ENCODE measurements at regions not wholly inside any gene's neighbourhood (a gene's known extent, or its start where the extent isn't known, plus 50 kb on each side); places are given as distances from the start of the nearest gene placed in this dataset.

DNA sequence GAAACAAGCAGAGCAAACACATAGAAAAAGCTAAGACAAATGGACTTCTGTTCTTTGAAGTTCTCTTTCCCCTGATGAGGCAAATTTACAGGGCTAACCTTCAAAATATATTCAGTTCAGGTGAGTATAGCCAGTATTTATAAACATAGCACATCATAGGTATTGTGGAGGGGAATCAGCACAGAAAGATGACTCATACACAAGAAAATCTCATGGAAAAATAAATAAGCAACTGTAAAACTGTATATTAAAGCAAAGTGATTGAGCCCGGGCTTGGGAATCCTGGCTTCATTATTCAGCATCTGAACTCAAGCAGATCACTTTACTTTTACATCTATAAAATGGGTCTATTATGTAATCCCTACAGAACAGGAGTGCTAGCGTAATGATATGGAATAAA lies 173.5 kb upstream of the PAPPA start:
- H3K4me2 ChIP-seq (ENCODE audit: low read depth, low read length, poor library complexity, severe bottlenecking), result no peak overlapping the region
- no peaks in the 10 kb centered on the region for H4K20me1 ChIP-seq (ENCODE audit: low read depth, low read length)
- no peak overlapping the region for H3K27ac ChIP-seq (ENCODE audit: low read depth, low read length)
- no peaks in the 10 kb centered on the region for H3K9me2 ChIP-seq (replicated peaks; ENCODE audit: insufficient read depth, low read length)
- H3F3A ChIP-seq (ENCODE audit: insufficient read depth), result no peaks in the 10 kb centered on the region
- TF ChIP-seq, protein P1, sequence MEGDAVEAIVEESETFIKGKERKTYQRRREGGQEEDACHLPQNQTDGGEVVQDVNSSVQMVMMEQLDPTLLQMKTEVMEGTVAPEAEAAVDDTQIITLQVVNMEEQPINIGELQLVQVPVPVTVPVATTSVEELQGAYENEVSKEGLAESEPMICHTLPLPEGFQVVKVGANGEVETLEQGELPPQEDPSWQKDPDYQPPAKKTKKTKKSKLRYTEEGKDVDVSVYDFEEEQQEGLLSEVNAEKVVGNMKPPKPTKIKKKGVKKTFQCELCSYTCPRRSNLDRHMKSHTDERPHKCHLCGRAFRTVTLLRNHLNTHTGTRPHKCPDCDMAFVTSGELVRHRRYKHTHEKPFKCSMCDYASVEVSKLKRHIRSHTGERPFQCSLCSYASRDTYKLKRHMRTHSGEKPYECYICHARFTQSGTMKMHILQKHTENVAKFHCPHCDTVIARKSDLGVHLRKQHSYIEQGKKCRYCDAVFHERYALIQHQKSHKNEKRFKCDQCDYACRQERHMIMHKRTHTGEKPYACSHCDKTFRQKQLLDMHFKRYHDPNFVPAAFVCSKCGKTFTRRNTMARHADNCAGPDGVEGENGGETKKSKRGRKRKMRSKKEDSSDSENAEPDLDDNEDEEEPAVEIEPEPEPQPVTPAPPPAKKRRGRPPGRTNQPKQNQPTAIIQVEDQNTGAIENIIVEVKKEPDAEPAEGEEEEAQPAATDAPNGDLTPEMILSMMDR (IDR thresholded peaks at IDR 0.05; ENCODE audit: insufficient read depth, low read length, poor library complexity, severe bottlenecking), result no peak
- H3K79me2 ChIP-seq (ENCODE audit: insufficient read depth, low read length), result no peaks in the 10 kb centered on the region
- no peak overlapping the region for H3K4me3 ChIP-seq (ENCODE audit: insufficient read depth, low read length, poor library complexity, severe bottlenecking)
- no peak overlapping the region for H3K9ac ChIP-seq (ENCODE audit: low read length)
- H3K36me3 ChIP-seq (ENCODE audit: low read length), result no peaks in the 10 kb centered on the region
- H3K9me3 ChIP-seq (ENCODE audit: insufficient read depth, low read length), result no peaks in the 10 kb centered on the region
- H2AFZ ChIP-seq (ENCODE audit: low read depth, low read length, severe bottlenecking), result no peak overlapping the region
- no peaks in the 10 kb centered on the region for H3K27me3 ChIP-seq (ENCODE audit: low read length)

DNA sequence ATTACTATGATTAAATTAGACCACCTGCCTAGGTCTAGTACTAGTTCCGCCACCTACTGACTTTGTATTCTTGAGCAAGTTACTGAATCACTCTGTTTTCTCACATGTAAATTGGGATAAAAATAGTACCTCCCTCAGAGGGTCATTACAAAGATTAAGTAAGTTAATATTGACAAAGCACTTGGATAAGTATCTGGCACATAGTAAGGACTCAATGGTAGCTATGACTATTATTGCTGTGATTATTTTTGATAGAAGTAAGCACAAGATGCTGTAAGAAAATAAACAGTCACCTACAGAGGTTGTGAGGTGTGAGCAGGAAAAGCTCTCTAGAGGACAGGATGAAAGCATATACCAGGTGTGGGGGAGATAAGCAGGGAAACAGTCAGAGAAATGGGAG lies 173.1 kb upstream of the PAPPA start:
- no peak overlapping the region for H3K4me2 ChIP-seq (ENCODE audit: low read depth, low read length, poor library complexity, severe bottlenecking)
- no peaks in the 10 kb centered on the region for H3K9me3 ChIP-seq (ENCODE audit: insufficient read depth, low read length)
- no peaks in the 10 kb centered on the region for H4K20me1 ChIP-seq (ENCODE audit: low read depth, low read length)
- H3K27me3 ChIP-seq (ENCODE audit: low read length), result no peaks in the 10 kb centered on the region
- H3K36me3 ChIP-seq (ENCODE audit: low read length), result no peaks in the 10 kb centered on the region
- TF ChIP-seq EZH2phosphoT487 (conservative IDR thresholded peaks at IDR 0.05; ENCODE audit: low read length), result no peak
- TF ChIP-seq, protein P1 (IDR thresholded peaks at IDR 0.05; ENCODE audit: insufficient read depth, low read length, poor library complexity, severe bottlenecking), result no peak
- H3K79me2 ChIP-seq (ENCODE audit: insufficient read depth, low read length), result no peaks in the 10 kb centered on the region
- no peaks in the 10 kb centered on the region for H3K9me2 ChIP-seq (replicated peaks; ENCODE audit: insufficient read depth, low read length)
- no peak overlapping the region for H3K9ac ChIP-seq (ENCODE audit: low read length)
- H3K4me3 ChIP-seq (ENCODE audit: insufficient read depth, low read length, poor library complexity, severe bottlenecking), result no peak overlapping the region
- no peak overlapping the region for H2AFZ ChIP-seq (ENCODE audit: low read depth, low read length, severe bottlenecking)
- no peaks in the 10 kb centered on the region for H3F3A ChIP-seq (ENCODE audit: insufficient read depth)
- no peak overlapping the region for H3K27ac ChIP-seq (ENCODE audit: low read depth, low read length)

DNA sequence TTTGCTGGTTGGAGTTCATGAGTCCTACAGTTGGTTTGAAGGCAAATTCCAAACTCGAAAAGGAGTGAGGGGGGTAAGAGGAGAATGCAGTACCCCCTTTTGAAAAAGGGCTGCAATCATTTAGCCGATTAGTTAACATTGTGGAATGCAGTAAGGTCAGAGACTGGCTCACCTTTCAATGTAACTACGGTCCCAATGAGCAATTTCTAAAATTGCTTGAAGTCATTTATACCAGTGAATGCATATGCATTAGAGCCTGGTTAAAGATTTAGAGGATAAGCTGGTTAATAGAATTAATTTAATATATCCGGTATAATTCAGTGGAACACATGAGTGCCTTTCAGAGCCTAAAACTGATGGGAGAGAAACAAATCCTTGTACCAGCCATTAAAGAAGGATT lies 172.6 kb upstream of the PAPPA start:
- Histone ChIP-seq H3K27me3 (ENCODE audit: low read length) (no peaks in the 10 kb centered on the region), H2AFZ (ENCODE audit: low read depth, low read length, severe bottlenecking) (no peak overlapping the region), H3K27ac (ENCODE audit: low read depth, low read length) (no peak overlapping the region), H3K36me3 (ENCODE audit: low read length) (no peaks in the 10 kb centered on the region), H3K9me3 (ENCODE audit: insufficient read depth, low read length) (no peaks in the 10 kb centered on the region), H3K4me3 (ENCODE audit: insufficient read depth, low read length, poor library complexity, severe bottlenecking) (no peak overlapping the region), H3K9me2 (replicated peaks; ENCODE audit: insufficient read depth, low read length) (no peaks in the 10 kb centered on the region), H3K79me2 (ENCODE audit: insufficient read depth, low read length) (no peaks in the 10 kb centered on the region), H3K4me2 (ENCODE audit: low read depth, low read length, poor library complexity, severe bottlenecking) (no peak overlapping the region), H3K9ac (ENCODE audit: low read length) (no peak overlapping the region), H4K20me1 (ENCODE audit: low read depth, low read length) (no peaks in the 10 kb centered on the region), H3F3A (ENCODE audit: insufficient read depth) (no peaks in the 10 kb centered on the region)
- TF ChIP-seq EZH2phosphoT487 (conservative IDR thresholded peaks at IDR 0.05; ENCODE audit: low read length), result no peak
- TF ChIP-seq, protein P1 (IDR thresholded peaks at IDR 0.05; ENCODE audit: insufficient read depth, low read length, poor library complexity, severe bottlenecking), result no peak

DNA sequence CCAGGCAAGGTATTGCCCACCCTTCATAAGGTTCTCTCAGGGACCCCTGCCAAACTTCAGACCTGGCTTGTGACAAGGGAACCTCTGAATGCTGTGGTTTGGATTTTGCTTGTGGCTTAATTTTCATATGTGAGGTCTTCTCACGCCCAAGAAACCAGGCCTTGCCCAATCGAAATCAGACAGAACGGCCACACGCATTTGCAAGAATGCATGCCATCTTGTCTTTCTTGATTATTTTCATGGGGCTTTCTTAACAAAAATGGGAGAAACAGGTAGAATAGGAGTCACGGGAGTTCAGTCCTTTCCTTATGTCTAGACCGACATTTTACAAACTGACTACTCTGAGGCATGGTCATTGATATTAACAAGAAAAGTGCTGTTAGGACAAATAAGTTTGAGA lies 170.2 kb upstream of the PAPPA start:
- Histone ChIP-seq H3K4me2 (ENCODE audit: low read depth, low read length, poor library complexity, severe bottlenecking) (no peak overlapping the region), H3K4me3 (ENCODE audit: insufficient read depth, low read length, poor library complexity, severe bottlenecking) (no peak overlapping the region)

More for the DNA sequence above, 170.2 kb upstream of the PAPPA start:
- Histone ChIP-seq H3K9ac (ENCODE audit: low read length) (no peak overlapping the region), H3F3A (ENCODE audit: insufficient read depth) (no peaks in the 10 kb centered on the region), H3K36me3 (ENCODE audit: low read length) (no peaks in the 10 kb centered on the region), H3K9me2 (replicated peaks; ENCODE audit: insufficient read depth, low read length) (no peaks in the 10 kb centered on the region), H4K20me1 (ENCODE audit: low read depth, low read length) (no peaks in the 10 kb centered on the region), H3K27ac (ENCODE audit: low read depth, low read length) (no peak overlapping the region), H3K79me2 (ENCODE audit: insufficient read depth, low read length) (no peaks in the 10 kb centered on the region), H3K27me3 (ENCODE audit: low read length) (no peaks in the 10 kb centered on the region), H2AFZ (ENCODE audit: low read depth, low read length, severe bottlenecking) (no peak overlapping the region), H3K9me3 (ENCODE audit: insufficient read depth, low read length) (no peaks in the 10 kb centered on the region)
- TF ChIP-seq EZH2phosphoT487 (conservative IDR thresholded peaks at IDR 0.05; ENCODE audit: low read length), result no peak
